Kasumi-1 (cell line): ENCODE measurements at regions not wholly inside any gene's neighbourhood (a gene's known extent, or its start where the extent isn't known, plus 50 kb on each side); places are given as distances from the start of the nearest gene placed in this dataset.
"Not testable (repeated sequence)": the region's sequence is repeated elsewhere in the genome, so short reads cannot be mapped to it uniquely, and the experiment has no call there.

Source experiments
- DNase-seq, 2 experiments: peaks; one replicate each; lab custom pipeline; 2025; lab: John Stamatoyannopoulos, UW

DNA sequence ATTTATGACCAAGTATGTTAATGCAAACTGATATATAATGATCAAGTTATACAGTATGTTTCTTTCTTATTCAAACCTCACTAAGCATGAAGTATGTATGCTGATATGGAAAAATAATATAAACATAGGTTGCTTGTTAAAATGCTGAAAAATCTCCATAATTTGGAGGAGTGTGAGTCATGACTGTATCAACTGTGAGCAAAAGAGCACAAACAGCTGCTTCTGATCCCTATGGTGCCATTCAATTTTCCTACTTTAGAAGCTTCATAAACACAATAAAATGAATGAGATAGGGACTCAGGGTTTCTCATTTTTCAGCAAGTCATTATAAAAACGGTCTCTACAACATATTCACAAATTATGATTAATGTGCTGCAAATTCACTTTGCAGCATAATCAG lies 129.9 kb upstream of the TFPI start:
- no peak for DNase-seq

DNA sequence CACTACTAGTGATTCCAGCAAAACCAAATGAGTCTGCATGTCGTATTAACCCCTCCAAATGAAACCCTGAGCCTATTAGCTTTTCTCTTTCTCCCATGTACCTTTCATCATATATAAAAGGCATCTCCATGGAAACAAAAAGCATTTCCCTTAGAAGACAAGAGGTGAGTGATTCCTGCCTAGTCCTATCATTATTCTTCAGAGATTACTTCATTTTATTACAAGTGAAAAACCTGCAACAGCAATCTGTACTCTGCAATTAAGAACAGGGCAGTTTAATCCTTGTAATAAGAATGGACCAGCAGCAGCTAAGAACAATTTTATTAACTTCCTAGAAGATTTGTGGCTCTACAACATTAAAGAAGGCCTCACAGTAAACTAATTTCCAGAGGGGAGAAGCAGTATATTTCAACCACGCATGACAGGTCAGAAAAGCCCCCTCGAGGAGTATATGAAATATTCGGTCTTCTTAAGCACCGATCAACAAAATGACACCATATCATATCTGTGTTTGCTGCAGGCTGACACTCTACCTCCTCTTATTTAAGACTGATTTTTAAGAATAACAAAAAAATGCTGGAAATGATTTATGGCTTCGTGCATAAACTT lies 132.3 kb upstream of the TFPI start:
- DNase-seq, result no peak

DNA sequence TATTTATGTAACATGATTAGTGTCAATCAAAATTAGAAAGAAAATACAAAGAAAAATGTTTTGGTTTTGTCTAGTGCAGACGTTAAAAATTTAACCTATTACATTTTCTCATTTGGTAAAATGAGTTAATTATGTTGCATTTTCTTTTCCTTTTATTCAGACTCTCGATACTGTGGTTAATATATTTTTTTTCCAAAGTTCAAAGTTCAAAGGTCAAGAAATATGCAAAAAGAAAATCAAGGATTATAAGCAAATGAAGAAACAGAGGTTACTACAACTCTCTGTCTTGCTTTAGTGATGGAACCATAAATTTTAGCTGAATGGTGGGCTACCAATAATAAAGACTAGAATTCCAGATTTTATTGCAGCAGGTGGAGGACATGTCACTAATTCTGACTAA lies 133.3 kb upstream of the TFPI start:
- DNase-seq, result no peak

DNA sequence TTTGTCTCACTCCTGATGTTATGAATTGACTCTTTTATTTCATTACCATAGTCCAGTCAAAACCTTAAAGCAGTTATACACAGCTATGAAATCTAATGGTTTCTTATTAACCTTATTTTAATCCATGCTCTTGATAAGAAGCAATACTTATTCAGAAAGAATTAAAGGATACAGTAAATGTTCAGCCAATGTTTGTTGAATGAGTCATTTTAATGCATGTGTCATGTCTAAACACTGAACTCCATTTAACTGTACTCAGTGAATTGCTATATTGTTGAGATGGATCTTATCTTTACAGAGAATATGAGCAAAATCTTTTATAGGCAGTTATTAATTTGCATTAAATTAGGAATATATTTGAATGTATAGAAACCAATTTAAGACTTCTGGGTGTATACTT lies 135.1 kb upstream of the TFPI start:
- DNase-seq, result no peak

DNA sequence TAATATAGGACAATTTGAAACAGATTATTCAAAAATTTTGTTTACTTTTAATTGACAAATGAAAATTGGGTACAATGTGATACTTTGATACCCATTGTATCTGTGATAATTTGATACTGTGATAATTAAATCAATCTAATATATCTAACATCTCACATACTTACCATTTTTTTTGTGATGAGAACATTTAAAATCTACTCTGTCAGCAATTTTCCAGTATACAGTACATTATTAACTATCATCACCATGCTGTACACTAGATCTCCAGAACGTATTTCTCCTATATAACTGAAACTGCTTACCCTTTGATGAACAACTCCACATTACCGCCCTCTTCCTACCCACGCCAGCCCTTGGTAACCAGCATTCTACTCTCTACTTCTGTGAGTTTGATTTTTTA lies 139.7 kb upstream of the TFPI start:
- DNase-seq, result no peak

DNA sequence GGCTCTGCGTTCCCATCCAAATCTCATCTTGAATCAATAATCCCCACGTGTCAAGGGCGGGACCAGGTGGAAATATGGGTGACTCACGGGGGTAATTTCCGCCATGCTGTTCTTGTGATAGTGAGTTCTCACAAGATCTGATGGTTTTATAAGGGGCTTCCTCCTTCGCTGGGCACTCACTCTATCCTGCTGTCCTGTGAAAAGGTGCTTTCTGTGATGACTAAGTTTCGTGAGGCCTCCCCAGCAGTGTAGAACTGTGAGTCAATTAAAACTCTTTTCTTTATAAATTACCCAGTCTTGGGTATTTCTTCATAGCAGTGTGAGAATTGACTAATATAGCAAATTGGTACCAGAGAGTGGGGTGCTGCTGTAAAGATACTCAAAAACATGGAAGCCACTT lies 142.4 kb upstream of the TFPI start:
- not testable (repeated sequence) for DNase-seq

DNA sequence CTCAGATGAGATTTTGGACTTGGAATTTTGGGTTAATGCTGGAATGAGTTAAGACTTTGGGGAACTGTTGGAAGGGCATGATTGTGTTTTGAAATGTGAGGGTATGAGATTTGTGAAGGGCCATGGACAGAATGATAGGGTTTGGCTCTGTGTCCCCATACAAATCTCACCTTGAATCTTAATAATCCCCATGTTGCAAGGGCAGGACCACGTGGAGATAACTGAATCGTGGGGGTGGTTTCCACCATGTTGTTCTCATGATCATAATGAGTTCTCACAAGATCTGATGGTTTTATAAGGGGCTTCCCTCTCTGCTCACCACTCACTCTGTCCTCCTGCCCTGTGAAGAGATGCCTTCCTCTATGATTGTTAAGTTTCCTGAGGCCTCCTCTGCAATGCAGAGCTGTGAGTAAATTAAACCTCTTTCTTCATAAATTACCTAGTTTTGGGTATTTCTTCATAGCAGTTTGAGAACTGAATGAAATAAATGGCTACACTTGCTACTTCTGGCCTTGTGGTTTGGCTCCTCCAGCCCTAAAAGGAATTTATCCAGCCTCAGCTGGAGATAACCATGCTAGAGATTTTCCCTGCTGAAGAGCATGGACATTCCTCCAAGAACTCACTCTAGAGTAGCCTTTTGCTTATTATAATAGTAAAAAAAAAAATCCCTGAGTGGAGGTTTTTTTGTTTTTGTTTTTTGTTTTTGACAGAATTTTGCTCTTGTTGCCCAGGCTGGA lies 144.3 kb upstream of the TFPI start:
- DNase-seq, result no peak

DNA sequence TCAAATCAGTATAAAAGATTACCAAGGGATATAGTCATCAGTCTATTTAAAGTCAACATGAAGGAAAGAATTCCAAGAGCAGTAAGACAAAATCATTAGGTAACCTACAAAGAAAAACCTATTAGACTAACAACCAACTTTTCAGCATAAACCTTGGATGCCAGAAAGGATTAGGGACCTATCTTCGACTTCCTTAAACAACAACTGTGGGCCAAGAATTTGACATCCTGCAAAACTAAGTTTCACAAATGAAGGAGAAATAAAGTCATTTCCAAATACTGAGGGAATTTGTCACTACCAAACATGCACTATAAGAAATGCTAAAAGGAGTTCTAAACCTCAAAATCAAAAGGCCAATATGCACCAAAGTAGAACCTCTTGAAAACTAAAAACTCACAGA lies 147.9 kb upstream of the TFPI start:
- no peak for DNase-seq

DNA sequence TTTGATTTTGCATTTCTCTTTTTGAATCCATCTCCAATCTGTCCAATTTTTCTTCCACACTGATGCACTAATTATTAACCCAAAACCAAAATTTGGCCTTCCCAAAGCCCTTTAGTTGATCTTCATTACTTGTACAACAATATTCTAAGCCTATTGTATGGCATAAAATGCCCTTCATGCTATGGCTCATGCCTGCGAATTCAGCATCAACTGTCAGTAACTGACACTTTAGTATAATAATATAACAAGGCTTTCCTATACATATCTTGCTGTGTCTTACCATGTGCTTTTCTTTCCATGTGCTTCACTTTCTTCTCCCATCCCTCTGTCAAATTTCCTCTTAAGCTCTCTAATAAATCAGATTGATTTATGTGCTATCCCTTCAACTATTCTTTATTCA lies 154.0 kb upstream of the TFPI start:
- no peak for DNase-seq

DNA sequence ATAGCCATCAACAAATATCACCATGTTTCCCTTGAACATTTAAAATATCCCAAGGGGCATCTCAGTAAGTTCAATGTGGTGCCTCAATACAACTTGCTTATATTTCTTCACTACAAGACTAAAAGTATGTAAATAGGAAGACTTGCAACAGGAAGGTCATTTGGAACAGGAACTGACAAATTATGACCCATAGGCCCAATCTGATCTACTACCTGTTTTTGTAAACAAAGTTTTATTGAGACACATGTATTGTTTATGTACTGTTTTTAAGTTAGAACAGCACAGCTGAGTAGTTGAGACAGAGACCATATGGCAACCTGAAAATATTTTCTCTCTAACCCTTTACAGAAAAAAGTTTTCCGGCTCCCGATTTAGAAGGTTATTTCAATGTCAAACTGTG lies 154.8 kb upstream of the TFPI start:
- no peak for DNase-seq

DNA sequence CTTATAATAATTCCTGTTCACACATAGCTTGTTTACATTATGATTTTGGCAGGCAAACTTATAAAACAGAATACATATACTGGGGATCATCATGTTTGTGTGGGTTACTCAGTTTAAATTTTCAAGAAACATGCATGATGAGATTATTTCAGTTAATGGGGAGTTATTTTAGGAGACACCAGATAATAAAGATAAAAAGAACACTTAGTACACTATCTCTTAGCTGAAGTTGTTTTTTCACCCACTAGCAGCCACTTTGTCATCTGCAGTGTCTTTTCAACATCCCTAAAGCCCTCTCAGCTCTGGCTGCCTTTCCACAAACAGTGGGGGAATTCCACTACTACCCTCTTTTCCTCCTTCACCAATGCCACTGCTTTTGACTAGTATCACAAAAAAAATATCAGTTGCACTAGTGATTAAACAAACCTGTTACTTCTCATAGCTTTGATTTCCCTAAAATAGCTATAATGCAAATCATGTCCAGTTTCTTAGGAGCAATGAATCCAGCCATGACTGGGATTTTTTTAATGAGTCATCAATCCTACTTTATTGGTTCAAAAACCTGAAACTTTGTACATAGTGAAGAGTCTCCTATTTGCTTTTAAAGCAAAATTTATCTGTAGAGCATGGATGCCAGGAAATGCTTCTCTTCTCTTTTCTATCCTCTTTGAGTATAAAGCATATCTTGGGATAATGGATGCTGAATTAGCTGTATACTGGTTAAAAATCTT lies 156.7 kb upstream of the TFPI start:
- DNase-seq, result no peak

DNA sequence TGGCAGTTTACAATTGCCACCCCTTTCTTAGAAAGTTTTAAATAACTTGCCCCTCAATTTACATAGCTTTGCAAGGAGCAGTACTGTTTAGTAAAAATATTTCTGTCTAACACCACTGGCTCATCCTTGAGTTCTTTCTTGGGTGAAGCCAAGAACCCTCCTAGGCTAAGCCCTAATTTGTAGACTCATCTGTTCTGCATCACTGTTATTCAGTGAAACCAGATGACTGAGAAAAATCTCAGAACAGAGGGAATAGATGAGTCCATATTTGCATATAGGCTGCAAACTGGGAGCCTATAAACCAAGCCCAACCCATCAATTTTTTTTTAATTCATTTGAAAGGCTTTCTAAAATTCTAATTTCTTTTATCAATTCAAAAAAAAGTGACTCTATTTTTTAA lies 161.4 kb upstream of the TFPI start:
- no peak for DNase-seq

DNA sequence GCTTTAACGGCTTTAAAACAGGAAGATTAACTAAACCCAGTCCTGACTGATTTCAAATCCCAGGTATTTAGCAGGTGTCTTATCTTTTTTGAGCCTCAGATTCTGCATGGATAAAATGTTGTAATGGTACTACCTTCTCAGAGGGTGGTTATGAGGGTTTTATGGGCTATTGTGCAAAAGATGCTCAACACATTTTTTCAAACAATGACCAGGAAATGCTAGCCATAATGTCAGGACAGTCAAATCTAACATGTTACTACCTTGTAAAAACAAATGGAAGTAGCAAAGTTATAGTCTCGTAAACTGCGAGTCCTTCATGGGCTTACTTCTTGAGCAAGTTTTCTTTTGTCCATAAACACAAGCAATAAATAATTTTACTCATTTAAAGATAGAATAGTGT lies 162.1 kb upstream of the TFPI start:
- no peak for DNase-seq

DNA sequence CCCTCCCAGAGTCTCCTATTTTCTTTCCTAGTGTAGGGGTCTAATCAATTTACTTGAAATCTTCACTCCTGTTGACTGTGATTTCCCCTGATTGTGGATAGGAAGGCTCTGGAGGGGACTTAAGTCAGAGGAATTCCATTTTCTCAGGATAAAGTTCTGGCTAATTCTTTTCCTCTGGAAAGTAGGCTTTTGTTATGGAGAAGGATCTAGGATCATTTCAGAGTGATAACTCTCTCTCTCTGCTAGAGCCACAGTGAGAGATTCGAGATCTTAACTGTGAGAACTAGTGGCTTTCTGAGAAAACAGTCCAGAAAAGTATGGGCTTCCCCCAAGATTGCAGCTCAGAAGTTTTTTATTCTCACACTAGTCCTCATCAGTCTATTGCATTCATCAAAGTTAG lies 163.9 kb upstream of the TFPI start:
- DNase-seq, result no peak

DNA sequence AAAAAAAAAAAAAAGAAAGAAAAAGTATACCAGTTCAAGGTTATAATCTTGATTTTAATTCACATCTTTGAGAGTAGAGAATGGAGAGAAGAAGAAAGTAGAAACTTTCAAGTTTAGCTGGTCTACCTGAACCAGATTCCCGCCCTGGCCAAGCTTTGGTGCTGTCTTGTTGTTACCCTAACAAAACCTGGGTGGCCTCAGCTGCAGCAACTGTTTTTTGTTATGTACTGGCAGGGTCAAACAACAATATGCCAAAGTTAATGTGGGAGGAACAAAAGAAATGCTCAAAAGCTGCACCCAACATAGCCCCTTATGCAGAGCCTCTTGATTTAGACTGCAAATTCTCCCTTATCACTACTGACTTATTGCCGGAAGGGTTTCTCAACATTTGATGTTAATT lies 165.3 kb upstream of the TFPI start:
- no peak for DNase-seq

DNA sequence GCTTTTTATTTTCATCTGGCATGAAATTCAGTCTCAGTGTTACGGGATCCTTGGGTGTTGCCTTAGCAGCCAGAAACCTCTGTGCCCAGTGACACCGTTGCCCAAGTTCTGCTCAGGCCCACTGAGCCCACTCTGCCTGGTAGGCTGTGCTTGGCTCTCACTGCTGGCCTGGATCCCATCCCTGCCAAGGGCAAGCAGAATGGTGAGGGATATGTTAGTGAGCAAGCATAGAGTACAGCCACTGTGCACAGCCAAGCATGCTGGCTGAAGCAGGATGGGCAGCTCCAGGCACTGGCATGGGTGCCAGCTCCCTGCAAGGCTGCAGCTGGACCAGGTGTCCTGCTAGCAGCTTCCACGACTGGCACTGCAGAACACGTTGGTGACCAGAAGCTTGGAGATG lies 194.7 kb upstream of the TFPI start:
- DNase-seq, result no peak

DNA sequence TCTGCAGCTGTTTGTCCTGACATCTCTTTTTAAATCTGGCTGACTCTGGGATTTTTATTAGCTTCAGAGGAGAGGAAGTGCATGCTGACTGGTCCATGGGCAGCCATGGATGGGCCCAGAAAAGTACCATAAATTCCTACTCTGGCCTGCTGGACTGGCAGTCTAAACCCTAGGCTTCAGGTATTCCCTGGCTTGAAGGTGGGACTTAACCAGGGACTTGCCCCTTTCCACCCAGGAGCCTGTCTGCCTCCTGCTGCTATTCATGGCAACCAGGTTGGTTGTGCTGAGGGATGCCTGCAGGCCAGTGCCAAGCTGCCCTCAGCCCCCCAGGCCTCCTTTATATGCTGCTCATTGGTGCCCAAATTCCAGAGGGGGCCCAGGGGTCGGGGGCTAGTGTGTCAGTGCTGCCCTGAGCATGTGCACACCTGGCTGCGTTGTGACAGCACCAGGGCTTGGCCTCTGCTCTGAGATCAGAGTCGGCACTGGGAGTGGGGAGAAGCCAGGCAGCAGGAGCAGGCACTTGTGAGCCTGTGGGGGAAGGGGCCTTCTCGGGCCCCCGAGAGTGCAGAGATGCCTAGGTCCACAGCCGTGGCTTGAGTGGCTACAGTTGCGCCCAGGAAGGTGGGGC lies 195.7 kb upstream of the TFPI start:
- no peak for DNase-seq

DNA sequence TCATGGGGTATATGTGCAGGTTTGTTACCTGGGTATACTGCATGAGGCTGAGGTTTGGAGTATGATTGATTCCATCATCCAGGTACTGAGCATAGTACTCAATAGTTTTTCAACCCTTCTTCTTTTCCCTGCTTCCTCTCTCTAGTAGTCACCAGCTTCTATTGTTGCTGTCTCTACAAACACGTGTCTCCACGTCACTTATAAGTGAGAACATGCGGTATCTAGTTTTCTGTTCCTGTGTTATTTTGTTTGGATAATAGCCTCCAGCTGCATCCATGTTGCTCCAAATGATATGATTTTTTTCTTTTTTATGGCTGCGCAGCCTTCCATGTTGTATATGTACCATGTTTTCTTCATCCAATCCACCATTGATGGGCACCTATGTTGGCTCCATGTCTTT lies 214.8 kb upstream of the TFPI start:
- no peak for DNase-seq

DNA sequence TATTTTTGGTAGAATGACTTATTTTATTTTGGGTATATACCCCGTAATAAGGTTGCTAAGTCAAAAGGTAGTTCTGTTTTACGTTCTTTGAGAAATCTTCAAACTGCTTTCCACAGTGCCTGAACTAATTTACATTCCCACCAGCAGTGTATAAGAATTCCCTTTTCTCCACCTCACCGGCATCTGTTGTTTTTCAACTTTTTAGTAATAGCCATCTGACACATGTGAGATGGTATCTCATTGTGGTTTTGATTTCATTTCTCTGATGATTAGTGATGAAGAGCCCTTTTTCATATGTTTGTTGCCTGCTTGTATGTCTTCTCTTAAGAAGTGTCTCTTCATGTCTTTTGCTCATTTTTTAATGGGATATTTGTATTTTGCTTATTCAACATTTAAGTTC lies 215.2 kb upstream of the TFPI start:
- no peak for DNase-seq

DNA sequence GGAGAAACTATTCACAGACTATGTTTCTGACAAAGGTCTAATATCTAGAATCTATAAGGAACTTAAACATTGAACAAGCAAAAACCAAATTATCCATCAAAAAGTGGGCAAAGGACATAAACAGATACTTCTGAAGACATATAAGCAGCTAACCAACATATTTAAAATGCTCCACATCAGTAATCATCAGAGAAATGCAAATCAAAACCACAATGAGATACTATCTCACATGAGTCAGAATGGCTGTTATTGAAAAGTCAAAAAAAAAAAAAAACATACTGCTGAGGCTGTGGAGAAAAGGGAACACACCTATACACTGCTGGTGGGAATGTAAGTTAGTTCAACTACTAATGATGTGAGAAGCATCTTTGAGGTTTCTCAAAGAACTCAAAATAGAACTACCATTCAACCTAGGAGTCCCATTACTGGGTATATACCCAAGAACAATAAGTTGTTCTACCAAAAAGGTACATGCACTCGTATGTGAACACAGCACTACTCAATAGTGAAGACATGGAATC lies 220.4 kb upstream of the TFPI start:
- no peak for DNase-seq

DNA sequence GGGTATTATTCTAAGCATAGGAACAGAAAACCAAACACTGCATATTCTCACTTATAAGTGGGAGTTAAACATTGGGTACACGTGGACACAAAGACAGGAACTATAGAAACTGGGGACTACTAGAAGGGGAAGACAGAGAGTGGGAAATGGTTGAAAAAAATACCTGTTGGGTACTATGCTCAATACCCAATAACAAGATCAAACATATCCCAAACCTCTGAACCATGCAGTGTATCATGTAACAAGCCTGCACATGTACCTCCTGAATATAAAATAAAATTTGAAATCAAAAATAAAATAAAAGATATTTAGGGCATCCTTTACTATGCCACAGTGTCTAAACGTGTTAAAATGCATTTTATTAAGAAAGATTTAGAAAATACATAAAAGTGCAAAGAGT lies 221.0 kb upstream of the TFPI start:
- no peak for DNase-seq

DNA sequence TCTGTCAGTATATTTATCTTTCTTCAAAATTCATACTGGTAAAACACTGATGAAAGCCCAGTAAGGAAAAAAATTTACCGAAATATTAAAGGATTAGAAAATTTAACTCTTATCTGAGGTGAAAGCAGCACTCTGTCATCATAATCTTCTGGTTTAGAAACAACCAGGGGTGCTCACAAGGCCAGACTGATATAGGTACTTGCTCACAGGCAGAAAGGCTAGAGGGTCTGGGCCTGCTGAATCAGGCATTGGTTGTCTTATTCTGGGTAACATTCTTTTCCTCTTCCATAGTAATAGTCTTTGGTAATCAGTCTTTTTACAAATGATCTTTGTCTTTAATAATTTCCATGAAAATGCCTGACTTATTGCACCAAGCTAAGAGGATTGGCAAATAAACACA lies 221.4 kb upstream of the TFPI start:
- DNase-seq, result no peak

DNA sequence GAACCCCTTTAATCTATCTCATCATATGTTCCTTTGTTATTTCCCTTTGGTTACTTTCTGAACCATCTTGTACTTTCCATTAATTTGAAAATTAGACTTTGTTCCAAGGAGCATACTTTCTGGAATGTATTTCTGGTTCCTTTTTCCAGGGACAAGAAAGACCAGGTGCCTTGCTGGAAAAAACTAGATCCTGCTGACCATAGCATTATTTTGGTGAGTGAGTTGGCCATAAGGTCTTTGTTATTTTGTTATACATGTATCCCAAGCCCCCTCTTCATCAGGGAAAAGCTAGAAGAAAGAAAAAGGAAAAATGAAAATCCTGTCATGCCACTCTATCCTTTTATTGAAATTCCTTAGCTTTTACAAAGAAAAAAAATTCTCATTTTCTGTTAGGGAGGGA lies 228.1 kb upstream of the TFPI start:
- DNase-seq, result no peak
